GM20000 (cell line): ENCODE measurements at regions not wholly inside any gene's neighbourhood (a gene's known extent, or its start where the extent isn't known, plus 50 kb on each side); places are given as distances from the start of the nearest gene placed in this dataset.

ENCODE experiments used
- DNase-seq: peaks from one replicate; pipeline ENCODE4 v3.0.0; 2012; ENCODE audit warnings: low spot score
- TF ChIP-seq, protein P1 (sequence below): IDR thresholded peaks from 2 replicates; pipeline ENCODE4 v1.5.1; 2012; ENCODE audit warnings: mild to moderate bottlenecking, control low read depth; ENCODE audit errors: extremely low read depth, missing control alignments

DNA sequence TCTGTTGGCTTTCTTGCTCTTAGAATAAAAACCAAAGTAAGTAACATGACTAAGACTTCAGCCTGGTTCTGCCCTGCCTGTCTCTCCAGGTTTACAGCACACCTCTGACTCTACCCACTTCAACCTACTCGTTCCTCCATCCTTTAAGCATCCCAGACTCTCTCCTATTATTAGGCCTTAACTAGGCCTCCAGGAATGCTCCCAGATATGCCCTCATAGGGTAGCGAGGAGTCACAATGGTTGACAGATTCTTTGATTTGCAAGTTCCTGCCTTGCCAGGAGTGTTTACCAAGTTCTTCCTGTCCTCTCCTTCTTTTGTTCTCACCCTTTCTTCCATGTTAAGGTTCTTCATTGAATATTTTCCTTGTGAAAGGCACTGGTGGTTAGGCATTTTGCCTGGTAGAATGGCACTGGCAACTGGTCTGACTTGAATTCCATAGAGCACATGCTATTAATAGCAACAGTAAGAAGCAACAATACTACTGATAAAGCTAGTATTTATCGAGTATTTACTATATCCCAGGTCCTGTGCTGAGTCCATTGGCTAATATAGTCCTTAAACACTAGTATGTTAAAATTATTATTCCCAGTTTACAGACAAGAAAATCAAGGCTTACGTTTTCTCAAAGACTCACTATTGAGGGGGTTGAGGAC, 327.9 kb upstream of the PRKCQ start:
- TF ChIP-seq, protein P1, sequence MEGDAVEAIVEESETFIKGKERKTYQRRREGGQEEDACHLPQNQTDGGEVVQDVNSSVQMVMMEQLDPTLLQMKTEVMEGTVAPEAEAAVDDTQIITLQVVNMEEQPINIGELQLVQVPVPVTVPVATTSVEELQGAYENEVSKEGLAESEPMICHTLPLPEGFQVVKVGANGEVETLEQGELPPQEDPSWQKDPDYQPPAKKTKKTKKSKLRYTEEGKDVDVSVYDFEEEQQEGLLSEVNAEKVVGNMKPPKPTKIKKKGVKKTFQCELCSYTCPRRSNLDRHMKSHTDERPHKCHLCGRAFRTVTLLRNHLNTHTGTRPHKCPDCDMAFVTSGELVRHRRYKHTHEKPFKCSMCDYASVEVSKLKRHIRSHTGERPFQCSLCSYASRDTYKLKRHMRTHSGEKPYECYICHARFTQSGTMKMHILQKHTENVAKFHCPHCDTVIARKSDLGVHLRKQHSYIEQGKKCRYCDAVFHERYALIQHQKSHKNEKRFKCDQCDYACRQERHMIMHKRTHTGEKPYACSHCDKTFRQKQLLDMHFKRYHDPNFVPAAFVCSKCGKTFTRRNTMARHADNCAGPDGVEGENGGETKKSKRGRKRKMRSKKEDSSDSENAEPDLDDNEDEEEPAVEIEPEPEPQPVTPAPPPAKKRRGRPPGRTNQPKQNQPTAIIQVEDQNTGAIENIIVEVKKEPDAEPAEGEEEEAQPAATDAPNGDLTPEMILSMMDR = no peak
- DNase-seq = no peak

DNA sequence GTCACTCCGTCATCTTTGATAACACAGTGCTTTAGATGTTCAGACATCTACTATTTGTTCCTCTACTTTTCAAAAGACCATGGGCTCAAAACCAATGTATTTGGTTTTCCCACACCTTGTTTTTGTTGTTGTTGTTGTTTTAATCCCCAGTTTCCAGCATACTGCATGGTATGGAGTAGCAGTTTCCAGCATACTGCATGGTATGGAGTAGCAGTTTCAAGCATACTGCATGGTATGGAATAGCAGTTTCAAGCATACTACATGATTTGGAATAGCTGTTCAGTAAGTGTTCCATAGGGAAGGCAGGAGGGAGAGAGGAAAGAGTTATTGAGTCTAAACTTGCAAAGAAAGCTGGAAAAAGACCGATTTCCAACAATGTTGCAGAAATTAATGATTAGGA, 314.3 kb upstream of the PRKCQ start:
- no peak for DNase-seq
- TF ChIP-seq, protein P1 = no peak

DNA sequence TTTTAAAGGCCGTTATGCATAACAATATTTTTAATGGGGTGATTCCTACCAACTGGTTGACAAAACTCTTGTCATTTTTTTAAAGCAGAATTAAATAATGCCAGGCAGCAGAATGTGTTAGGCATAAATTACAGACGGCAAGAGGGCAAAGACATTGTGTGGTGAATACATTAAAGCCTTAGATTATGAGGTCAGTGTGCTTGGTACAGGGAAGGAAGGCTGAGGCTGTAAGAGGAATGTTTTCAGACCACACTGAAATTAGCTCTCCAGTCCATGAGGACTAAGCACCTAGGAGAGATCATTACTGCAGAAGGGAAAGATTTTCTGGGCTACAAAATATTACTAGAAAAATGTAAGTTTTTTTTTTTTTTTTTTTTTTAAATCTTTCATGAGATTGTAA, 312.8 kb upstream of the PRKCQ start:
- TF ChIP-seq, protein P1 = no peak
- DNase-seq = no peak

DNA sequence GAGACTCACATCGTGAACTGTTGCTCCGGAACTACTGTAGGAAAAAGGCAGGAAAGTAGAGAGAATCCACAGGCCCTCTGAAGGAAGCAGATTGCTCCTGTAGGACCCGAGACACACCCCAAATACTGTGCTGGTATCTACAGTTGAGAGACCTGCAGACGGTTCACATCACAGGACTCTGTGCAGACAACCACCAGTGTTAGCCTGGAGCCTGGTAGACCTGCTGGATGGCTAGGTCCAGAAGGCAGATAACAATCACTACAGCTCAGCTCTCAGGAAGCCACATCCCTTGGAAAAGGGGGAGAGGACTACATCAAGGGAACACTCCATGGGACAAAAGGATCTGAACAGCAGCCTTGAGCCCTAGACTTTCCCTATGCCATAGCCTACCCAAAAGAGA, 311.8 kb upstream of the PRKCQ start:
- DNase-seq = no peak
- TF ChIP-seq, protein P1 = no peak

DNA sequence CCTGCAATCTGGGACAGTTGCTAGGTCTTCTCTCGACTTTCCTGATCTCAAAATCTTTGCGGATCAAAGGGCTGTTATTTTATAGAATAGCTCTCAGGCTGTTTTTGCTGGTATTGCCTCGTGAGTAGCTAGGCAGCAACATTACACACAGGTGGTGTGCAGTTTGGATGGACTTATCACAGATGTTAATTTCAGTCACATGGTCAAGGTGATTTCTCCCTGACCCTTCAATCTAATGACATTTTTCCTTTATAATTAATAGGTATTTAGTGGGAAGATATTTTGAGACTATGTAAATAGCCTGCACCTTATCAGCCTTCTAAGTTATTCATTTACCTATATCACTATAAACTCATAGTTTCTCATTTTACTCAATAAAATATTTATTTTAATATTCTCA, 309.6 kb upstream of the PRKCQ start:
- DNase-seq = no peak
- TF ChIP-seq, protein P1 = no peak

DNA sequence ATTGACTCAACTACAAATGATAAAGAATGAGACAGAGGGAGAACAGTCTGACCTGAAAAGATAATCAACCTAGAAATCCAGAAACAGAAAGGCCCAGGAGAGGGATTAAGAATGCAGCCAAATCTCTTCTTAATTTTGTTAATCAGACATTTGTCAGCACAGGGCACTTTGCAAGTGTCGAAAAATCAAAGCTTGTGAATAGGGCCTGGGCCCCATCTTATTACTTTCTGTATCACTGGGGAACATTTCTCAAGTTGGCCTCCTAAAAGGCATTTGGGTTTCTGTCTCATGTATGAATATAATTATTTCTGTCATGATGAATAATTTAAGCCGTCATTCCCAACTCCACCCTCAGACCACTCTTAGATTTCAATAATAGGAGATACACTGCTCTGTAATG, 308.4 kb upstream of the PRKCQ start:
- TF ChIP-seq, protein P1 = no peak
- DNase-seq = no peak

DNA sequence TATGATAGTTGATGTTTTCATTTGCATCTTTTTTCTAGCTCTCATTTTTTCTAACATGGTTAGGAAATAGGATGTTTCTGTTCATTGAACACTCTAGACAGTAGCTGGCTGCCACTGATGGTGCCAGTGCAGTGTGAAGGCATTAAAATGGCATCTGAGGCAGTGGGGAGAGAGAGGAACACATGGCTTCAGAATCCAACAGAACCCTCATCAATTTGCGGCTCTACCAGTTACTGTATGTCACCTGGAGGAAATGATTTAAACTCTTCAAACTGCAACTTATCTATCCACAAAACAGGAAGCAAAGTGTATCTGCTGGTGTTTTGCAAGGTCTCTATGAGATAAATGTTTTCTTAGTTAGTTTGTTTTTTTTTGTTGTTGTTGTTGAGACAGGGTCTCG, 305.2 kb upstream of the PRKCQ start:
- DNase-seq = no peak
- TF ChIP-seq, protein P1 = no peak
